B cell (primary cell): ENCODE measurements at regions not wholly inside any gene's neighbourhood (a gene's known extent, or its start where the extent isn't known, plus 50 kb on each side); places are given as distances from the start of the nearest gene placed in this dataset.

ENCODE experiments used
- ATAC-seq: fragments of 200-7000 bp; cut with Tn5 transposase; one replicate; pipeline ENCODE4 v1.10.0; 2021; ENCODE audit warnings: low read depth, mild to moderate bottlenecking, moderate number of reproducible peaks, moderate library complexity
- CTCF ChIA-PET: fragments of 350-600 bp; sonication (Branson Sonifier 250); formaldehyde crosslinking; loops from one replicate; lab custom pipeline; 2021; ENCODE audit warnings: antibody characterized with exemption, inconsistent platforms; lab: Charles Lee
- POLR2A ChIA-PET: fragments of 350-600 bp; sonication (Branson Sonifier 250); formaldehyde crosslinking; loops from one replicate; lab custom pipeline; 2021; ENCODE audit warnings: antibody characterized with exemption; lab: Charles Lee
- DNase-seq: peaks from one replicate; pipeline ENCODE4 v3.0.0; 2013
- H2AFZ ChIP-seq: 2 replicates; pipeline ENCODE4 v1.6.1; 2012; ENCODE audit warnings: mild to moderate bottlenecking, low read depth, low read length; ENCODE audit not compliant: insufficient read depth, poor library complexity, severe bottlenecking
- H3K27ac ChIP-seq, 2 donors: 1 replicate in 1 of 2; 2 replicates in 1 of 2; pipeline ENCODE4 v1.5.1; 2012 to 2013; ENCODE audit warnings: low read length in 2 of 2, mild to moderate bottlenecking in 2 of 2, moderate library complexity in 1 of 2
- H3K27me3 ChIP-seq, 4 experiments: fragments of 200-600 bp in 1 of 4; sonication (generic) in 1 of 4; replicated peaks in 1 of 4; 1 replicate in 2 of 4; 2 replicates in 2 of 4; pipeline versions ENCODE4 v1.6.1 to v1.7.0; 2013 to 2016; ENCODE audit warnings: low read length in 3 of 4, mild to moderate bottlenecking in 2 of 4, mixed read lengths in 1 of 4, moderate library complexity in 1 of 4; ENCODE audit not compliant: insufficient read depth in 4 of 4, control insufficient read depth in 3 of 4; ENCODE audit errors: control extremely low read depth in 1 of 4
- H3K36me3 ChIP-seq, 2 experiments: replicated peaks in 1 of 2; 1 replicate in 1 of 2; 2 replicates in 1 of 2; pipeline versions ENCODE4 v1.6.1 to v1.7.1; 2013; ENCODE audit warnings: low read length in 1 of 2; ENCODE audit not compliant: insufficient read depth in 2 of 2, control insufficient read depth in 1 of 2; ENCODE audit errors: control extremely low read depth in 1 of 2, extremely low read depth in 1 of 2
- H3K4me1 ChIP-seq, 2 donors: fragments of 200-600 bp in 1 of 2; sonication (generic) in 1 of 2; 1 replicate in 1 of 2; 2 replicates in 1 of 2; pipeline versions ENCODE4 v1.5.1 to v1.6.1; 2013 to 2017; ENCODE audit warnings: low read length in 2 of 2; ENCODE audit not compliant: control insufficient read depth in 2 of 2, insufficient read depth in 2 of 2
- H3K4me2 ChIP-seq: replicated peaks from 2 replicates; pipeline ENCODE3; 2012; ENCODE audit warnings: mild to moderate bottlenecking, low read depth, low read length; ENCODE audit not compliant: poor library complexity, severe bottlenecking
- H3K4me3 ChIP-seq, 5 experiments: fragments of 200-600 bp in 1 of 5; sonication (generic) in 1 of 5; 1 replicate in 3 of 5; 2 replicates in 2 of 5; pipeline versions ENCODE4 v1.5.1 to v1.7.0; 2011 to 2016; ENCODE audit warnings: low read length in 4 of 5, mild to moderate bottlenecking in 4 of 5, low read depth in 2 of 5, control low read depth in 1 of 5, moderate library complexity in 1 of 5; ENCODE audit not compliant: insufficient read depth in 1 of 5; ENCODE audit errors: control extremely low read depth in 1 of 5, extremely low read depth in 1 of 5
- H3K79me2 ChIP-seq: fragments of 200-600 bp; sonication (generic); one replicate; pipeline ENCODE4 v1.6.0; 2016; ENCODE audit warnings: low read length; ENCODE audit not compliant: control insufficient read depth, insufficient read depth
- H3K9ac ChIP-seq: fragments of 200-600 bp; sonication (generic); 2 replicates; pipeline ENCODE4 v1.6.1; 2017; ENCODE audit warnings: mild to moderate bottlenecking, low read length, moderate library complexity
- H3K9me3 ChIP-seq, 3 donors: one replicate each; pipeline versions ENCODE4 v1.6.1 to v1.7.1; 2013; ENCODE audit warnings: low read length in 2 of 3; ENCODE audit not compliant: control insufficient read depth in 2 of 3, insufficient read depth in 1 of 3; ENCODE audit errors: control extremely low read depth in 1 of 3
- H4K20me1 ChIP-seq: 2 replicates; pipeline ENCODE4 v1.6.0; 2012; ENCODE audit warnings: mild to moderate bottlenecking, low read length; ENCODE audit not compliant: insufficient read depth, control insufficient read depth, poor library complexity, severe bottlenecking
- H3K27ac Mint-ChIP-seq: one replicate; pipeline ENCODE4 v1.8.0; 2021; ENCODE audit warnings: mixed read lengths
- H3K27me3 Mint-ChIP-seq: one replicate; pipeline ENCODE4 v1.8.0; 2021; ENCODE audit warnings: mixed read lengths
- H3K4me1 Mint-ChIP-seq: one replicate; pipeline ENCODE4 v1.8.0; 2021; ENCODE audit warnings: mixed read lengths
- H3K4me3 Mint-ChIP-seq: one replicate; pipeline ENCODE4 v1.8.0; 2021; ENCODE audit warnings: mixed read lengths
- H3K9me3 Mint-ChIP-seq: one replicate; pipeline ENCODE4 v1.8.0; 2022; ENCODE audit warnings: mixed read lengths; ENCODE audit not compliant: insufficient read depth
- CTCF ChIP-seq: fragments of 200-600 bp; IDR thresholded peaks from one replicate; pipeline ENCODE4 v1.8.0; 2022; ENCODE audit warnings: antibody characterized with exemption, mild to moderate bottlenecking
- EZH2 ChIP-seq: IDR thresholded peaks from 2 replicates; pipeline ENCODE4 v1.6.1; 2012; ENCODE audit warnings: borderline replicate concordance, low read depth, mild to moderate bottlenecking, moderate library complexity, low read length; ENCODE audit not compliant: insufficient read depth, poor library complexity, severe bottlenecking
- WGBS: methylation state at CpG from one replicate; pipeline ENCODE4 v1.1.5; 2013; ENCODE audit warnings: missing lambda C conversion rate; ENCODE audit not compliant: insufficient coverage; 5-methylcytosine and 5-hydroxymethylcytosine counted together
- intact Hi-C: fragments of 100-400 bp; cut with micrococcal nuclease; formaldehyde crosslinking; loops from one replicate; pipeline ENCODE4 v1.10.0; 2022

- Histone ChIP-seq H3K36me3 (no peaks in the 10 kb centered on the region), H3K79me2 (no peaks in the 10 kb centered on the region), H3K4me1 (no peaks in the 10 kb centered on the region), H3K4me2 (no peak overlapping the region), H2AFZ (no peak overlapping the region), H3K4me3 (no peak overlapping the region), H3K27me3 (no peaks in the 10 kb centered on the region), H3K27ac (no peak overlapping the region), H3K9ac (no peak overlapping the region), H3K9me3 (no peaks in the 10 kb centered on the region), H4K20me1 (no peaks in the 10 kb centered on the region)
- ChIA-PET POLR2A (no interaction called here), CTCF (no interaction called here)
- no peak overlapping the region for H3K27ac Mint-ChIP-seq
- no peaks in the 10 kb centered on the region for H3K4me1 Mint-ChIP-seq
- H3K9me3 Mint-ChIP-seq, result no peaks in the 10 kb centered on the region
- DNase-seq, result no peak
- no peaks in the 10 kb centered on the region for H3K27me3 Mint-ChIP-seq
- no peak for ATAC-seq
- intact Hi-C loops, result no loop called here
- no CpG with 5 or more reads among the region's 5 CpGs for WGBS
- no peak for TF ChIP-seq CTCF
- TF ChIP-seq EZH2, result no peak
- no peak overlapping the region for H3K4me3 Mint-ChIP-seq
Observed at GRCh38 chr5:33275921-33276627, 164.7 kb upstream of the TARS1 start.

- ATAC-seq, result no peak
- WGBS, result no CpG with 5 or more reads among the region's 2 CpGs
- no peaks in the 10 kb centered on the region for H3K9me3 Mint-ChIP-seq
Observed at GRCh38 chr5:33276628-33276950, 164.2 kb upstream of the TARS1 start.

More at GRCh38 chr5:33276628-33276950, 164.2 kb upstream of the TARS1 start:
- Histone ChIP-seq H3K36me3 (no peaks in the 10 kb centered on the region), H3K4me2 (no peak overlapping the region), H2AFZ (no peak overlapping the region), H3K27ac (no peak overlapping the region), H3K9ac (no peak overlapping the region), H3K4me3 (no peak overlapping the region), H3K9me3 (no peaks in the 10 kb centered on the region), H3K27me3 (no peaks in the 10 kb centered on the region), H3K4me1 (no peaks in the 10 kb centered on the region), H3K79me2 (no peaks in the 10 kb centered on the region), H4K20me1 (no peaks in the 10 kb centered on the region)
- intact Hi-C loops, result no loop called here
- no peak for TF ChIP-seq CTCF
- ChIA-PET CTCF (no interaction called here), POLR2A (no interaction called here)
- H3K4me1 Mint-ChIP-seq, result no peaks in the 10 kb centered on the region
- no peaks in the 10 kb centered on the region for H3K27me3 Mint-ChIP-seq
- H3K4me3 Mint-ChIP-seq, result no peak overlapping the region
- H3K27ac Mint-ChIP-seq, result no peak overlapping the region
- DNase-seq, result no peak
